Upper lobe of left lung (tissue), 4 donors: ENCODE measurements at regions not wholly inside any gene's neighbourhood (a gene's known extent, or its start where the extent isn't known, plus 50 kb on each side); places are given as distances from the start of the nearest gene placed in this dataset.

Experiments
- EP300 ChIP-seq, 4 donors: sonication (generic); formaldehyde crosslinking; IDR thresholded peaks; one replicate each; pipeline ENCODE4 v1.5.1; 2017; ENCODE audit warnings: antibody characterized with exemption in 4 of 4, control low read depth in 2 of 4
- POLR2A ChIP-seq, 4 donors: fragments of 450-650 bp; IDR thresholded peaks; one replicate each; pipeline ENCODE4 v1.5.1; 2016 to 2017; ENCODE audit warnings: antibody characterized with exemption in 4 of 4, mild to moderate bottlenecking in 2 of 4
- POLR2AphosphoS5 ChIP-seq, 2 donors: sonication (generic); formaldehyde crosslinking; IDR thresholded peaks; one replicate each; pipeline ENCODE4 v1.5.1; 2017; ENCODE audit warnings: antibody characterized with exemption in 2 of 2
- TF ChIP-seq, protein P1 (sequence below), 6 experiments: fragments of 450-650 bp in 4 of 6; fragments of 200-600 bp in 2 of 6; sonication (generic) in 2 of 6; IDR thresholded peaks; one replicate each; pipeline ENCODE4 v1.5.1; 2016 to 2019; ENCODE audit warnings: antibody characterized with exemption in 6 of 6

GRCh38 chr11:112481893-112482292 is 221.2 kb upstream of the PLET1 start:
- TF ChIP-seq, protein P1, sequence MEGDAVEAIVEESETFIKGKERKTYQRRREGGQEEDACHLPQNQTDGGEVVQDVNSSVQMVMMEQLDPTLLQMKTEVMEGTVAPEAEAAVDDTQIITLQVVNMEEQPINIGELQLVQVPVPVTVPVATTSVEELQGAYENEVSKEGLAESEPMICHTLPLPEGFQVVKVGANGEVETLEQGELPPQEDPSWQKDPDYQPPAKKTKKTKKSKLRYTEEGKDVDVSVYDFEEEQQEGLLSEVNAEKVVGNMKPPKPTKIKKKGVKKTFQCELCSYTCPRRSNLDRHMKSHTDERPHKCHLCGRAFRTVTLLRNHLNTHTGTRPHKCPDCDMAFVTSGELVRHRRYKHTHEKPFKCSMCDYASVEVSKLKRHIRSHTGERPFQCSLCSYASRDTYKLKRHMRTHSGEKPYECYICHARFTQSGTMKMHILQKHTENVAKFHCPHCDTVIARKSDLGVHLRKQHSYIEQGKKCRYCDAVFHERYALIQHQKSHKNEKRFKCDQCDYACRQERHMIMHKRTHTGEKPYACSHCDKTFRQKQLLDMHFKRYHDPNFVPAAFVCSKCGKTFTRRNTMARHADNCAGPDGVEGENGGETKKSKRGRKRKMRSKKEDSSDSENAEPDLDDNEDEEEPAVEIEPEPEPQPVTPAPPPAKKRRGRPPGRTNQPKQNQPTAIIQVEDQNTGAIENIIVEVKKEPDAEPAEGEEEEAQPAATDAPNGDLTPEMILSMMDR (IDR thresholded peaks at IDR 0.05) = no peak
- TF ChIP-seq POLR2A (IDR thresholded peaks at IDR 0.05) = no peak
- TF ChIP-seq EP300 (IDR thresholded peaks at IDR 0.05) = no peak
- TF ChIP-seq POLR2AphosphoS5 (IDR thresholded peaks at IDR 0.05) = no peak
